H1 (cell line): ENCODE measurements at regions not wholly inside any gene's neighbourhood (a gene's known extent, or its start where the extent isn't known, plus 50 kb on each side); places are given as distances from the start of the nearest gene placed in this dataset.

Experiments
- CTCF ChIA-PET: fragments of 300-600 bp; sonication (Branson Sonifier 250); formaldehyde crosslinking; loops from one replicate; lab custom pipeline; 2021; ENCODE audit not compliant: partially characterized antibody; lab: Charles Lee
- POLR2A ChIA-PET: fragments of 300-600 bp; sonication (Branson Sonifier 250); formaldehyde crosslinking; loops from one replicate; lab custom pipeline; 2021; ENCODE audit warnings: inconsistent platforms; ENCODE audit not compliant: partially characterized antibody; lab: Charles Lee
- DNase-seq, 2 experiments: peaks; one replicate each; pipeline versions ENCODE4 v3.0.0 to v3.0.0-alpha.2; 2010 to 2022; ENCODE audit warnings: low spot score in 2 of 2, low read depth in 1 of 2, mixed read lengths in 1 of 2
- FAIRE-seq: peaks from 2 replicates; lab custom pipeline; 2011; peaks lifted over from hg19 to GRCh38; lab: Jason Lieb, UNC
- H2AFZ ChIP-seq: 2 replicates; pipeline ENCODE4 v1.8.1; 2012; ENCODE audit warnings: low read length, inconsistent platforms
- H2AK5ac ChIP-seq: 2 replicates; pipeline ENCODE4 v1.6.1; 2013; ENCODE audit warnings: low read depth, low read length
- H2BK120ac ChIP-seq: replicated peaks from 2 replicates; pipeline ENCODE3; 2013; ENCODE audit warnings: low read depth, low read length, inconsistent platforms
- H2BK12ac ChIP-seq: 2 replicates; pipeline ENCODE4 v1.6.1; 2013; ENCODE audit warnings: low read depth, low read length
- H2BK15ac ChIP-seq: 2 replicates; pipeline ENCODE4 v1.6.1; 2013; ENCODE audit warnings: low read length
- H2BK20ac ChIP-seq: 2 replicates; pipeline ENCODE4 v1.6.1; 2013; ENCODE audit warnings: low read length
- H2BK5ac ChIP-seq: 2 replicates; pipeline ENCODE4 v1.6.1; 2013; ENCODE audit warnings: low read depth, low read length
- H3K14ac ChIP-seq: 2 replicates; pipeline ENCODE4 v1.6.1; 2013; ENCODE audit warnings: inconsistent platforms; ENCODE audit not compliant: insufficient read length
- H3K18ac ChIP-seq: 2 replicates; pipeline ENCODE4 v1.6.1; 2013; ENCODE audit warnings: low read length; ENCODE audit errors: extremely low read depth
- H3K23ac ChIP-seq: 2 replicates; pipeline ENCODE4 v1.6.1; 2013; ENCODE audit warnings: inconsistent platforms; ENCODE audit not compliant: insufficient read length
- H3K23me2 ChIP-seq: 2 replicates; pipeline ENCODE4 v1.6.1; 2013; ENCODE audit warnings: low read depth, low read length
- H3K27ac ChIP-seq: 2 replicates; pipeline ENCODE4 v1.6.1; 2011; ENCODE audit warnings: low read depth, low read length, inconsistent platforms
- H3K27me3 ChIP-seq, 4 experiments: replicated peaks in 1 of 4; 1 replicate in 1 of 4; 2 replicates in 3 of 4; pipeline versions ENCODE4 v1.6.1 to v1.8.1; 2011 to 2013; ENCODE audit warnings: low read length in 3 of 4, mild to moderate bottlenecking in 3 of 4, inconsistent platforms in 2 of 4, mixed read lengths in 2 of 4, moderate library complexity in 1 of 4; ENCODE audit not compliant: control insufficient read depth in 3 of 4, insufficient read depth in 3 of 4; ENCODE audit errors: extremely low read depth in 1 of 4
- H3K36me3 ChIP-seq, 4 experiments: 2 replicates each; pipeline versions ENCODE4 v1.6.1 to v1.8.1; 2011 to 2013; ENCODE audit warnings: mild to moderate bottlenecking in 4 of 4, low read length in 3 of 4, moderate library complexity in 2 of 4, control low read depth in 1 of 4, inconsistent platforms in 1 of 4; ENCODE audit not compliant: insufficient read depth in 4 of 4, control insufficient read depth in 2 of 4
- H3K4ac ChIP-seq: replicated peaks from 2 replicates; pipeline ENCODE3; 2013; ENCODE audit warnings: low read length, low read depth, mixed read lengths, inconsistent platforms; ENCODE audit not compliant: insufficient read length
- H3K4me1 ChIP-seq, 4 experiments: replicated peaks in 1 of 4; 1 replicate in 1 of 4; 2 replicates in 3 of 4; pipeline versions ENCODE4 v1.6.1 to v1.8.1; 2011 to 2013; ENCODE audit warnings: low read length in 3 of 4, inconsistent platforms in 2 of 4, mixed read lengths in 1 of 4; ENCODE audit not compliant: insufficient read depth in 4 of 4, control insufficient read depth in 3 of 4
- H3K4me2 ChIP-seq, 2 experiments: 2 replicates each; pipeline versions ENCODE4 v1.6.1 to v1.8.1; 2011 to 2013; ENCODE audit warnings: low read depth in 2 of 2, low read length in 2 of 2, control low read depth in 1 of 2, inconsistent platforms in 1 of 2, mild to moderate bottlenecking in 1 of 2; ENCODE audit not compliant: insufficient read depth in 1 of 2
- H3K4me3 ChIP-seq, 4 experiments: fragments of 200-600, 300-600 bp in 1 of 4; sonication (generic), shearing (Covaris generic), sonication (Bioruptor Twin) in 1 of 4; 2 replicates each; pipeline versions ENCODE4 v1.5.1 to v1.8.1; 2011 to 2016; ENCODE audit warnings: low read length in 4 of 4, low read depth in 3 of 4, control low read depth in 2 of 4, inconsistent platforms in 2 of 4, mild to moderate bottlenecking in 2 of 4, mixed read lengths in 1 of 4, moderate library complexity in 1 of 4; ENCODE audit not compliant: insufficient read depth in 2 of 4; ENCODE audit errors: extremely low read depth in 1 of 4
- H3K56ac ChIP-seq: replicated peaks from 2 replicates; pipeline ENCODE3; 2013; ENCODE audit warnings: low read depth, mild to moderate bottlenecking, mixed read lengths, low read length, inconsistent platforms; ENCODE audit not compliant: insufficient read length
- H3K79me1 ChIP-seq: 2 replicates; pipeline ENCODE4 v1.6.1; 2013; ENCODE audit warnings: low read depth, low read length, control low read depth
- H3K79me2 ChIP-seq, 2 experiments: 2 replicates each; pipeline versions ENCODE4 v1.6.1 to v1.8.1; 2012 to 2013; ENCODE audit warnings: low read length in 2 of 2, mild to moderate bottlenecking in 2 of 2, inconsistent platforms in 1 of 2; ENCODE audit not compliant: insufficient read depth in 2 of 2, control insufficient read depth in 1 of 2
- H3K9ac ChIP-seq, 4 experiments: replicated peaks in 1 of 4; 1 replicate in 1 of 4; 2 replicates in 3 of 4; pipeline versions ENCODE4 v1.6.1 to v1.8.1; 2011 to 2013; ENCODE audit warnings: low read depth in 3 of 4, low read length in 3 of 4, control low read depth in 2 of 4, mild to moderate bottlenecking in 2 of 4, moderate library complexity in 2 of 4, inconsistent platforms in 1 of 4; ENCODE audit errors: extremely low read depth in 1 of 4
- H3K9me3 ChIP-seq, 2 experiments: 2 replicates each; pipeline versions ENCODE4 v1.6.1 to v1.8.1; 2012 to 2013; ENCODE audit warnings: mild to moderate bottlenecking in 2 of 2, moderate library complexity in 2 of 2, control low read depth in 1 of 2, inconsistent platforms in 1 of 2, low read depth in 1 of 2, low read length in 1 of 2, mixed read lengths in 1 of 2; ENCODE audit not compliant: insufficient read depth in 2 of 2
- H4K20me1 ChIP-seq, 2 experiments: replicated peaks in 1 of 2; 2 replicates each; pipeline versions ENCODE3 to v1.8.1; 2011 to 2013; ENCODE audit warnings: inconsistent platforms in 2 of 2, low read length in 2 of 2, mild to moderate bottlenecking in 1 of 2; ENCODE audit not compliant: insufficient read depth in 2 of 2, control insufficient read depth in 1 of 2
- H4K5ac ChIP-seq: 2 replicates; pipeline ENCODE4 v1.6.1; 2013; ENCODE audit warnings: low read length, low read depth, mixed read lengths, inconsistent platforms; ENCODE audit not compliant: insufficient read length
- H4K8ac ChIP-seq: 2 replicates; pipeline ENCODE4 v1.8.0; 2013; ENCODE audit warnings: mild to moderate bottlenecking, moderate library complexity, low read length, inconsistent platforms; ENCODE audit not compliant: insufficient read depth; ENCODE audit errors: extremely low read depth
- H4K91ac ChIP-seq: replicated peaks from 2 replicates; pipeline ENCODE3; 2013; ENCODE audit warnings: low read length, mixed read lengths, inconsistent platforms; ENCODE audit not compliant: insufficient read length
- EP300 ChIP-seq, 2 experiments: IDR thresholded peaks; 1 replicate in 1 of 2; 2 replicates in 1 of 2; pipeline ENCODE4 v1.6.1; 2011 to 2012; ENCODE audit warnings: low read depth in 2 of 2, low read length in 2 of 2, mild to moderate bottlenecking in 2 of 2, borderline replicate concordance in 1 of 2, inconsistent platforms in 1 of 2, moderate library complexity in 1 of 2
- EZH2 ChIP-seq: fragments of 200-600 bp; sonication (generic); IDR thresholded peaks from 2 replicates; pipeline ENCODE4 v1.7.1; 2012; ENCODE audit warnings: low read depth, mild to moderate bottlenecking, moderate library complexity, low read length, inconsistent platforms; ENCODE audit not compliant: severe bottlenecking
- FOSL1 ChIP-seq: IDR thresholded peaks from 2 replicates; pipeline ENCODE4 v1.6.1; 2011; ENCODE audit warnings: mild to moderate bottlenecking, low read depth, low read length, moderate library complexity; ENCODE audit not compliant: insufficient read depth
- KDM4A ChIP-seq: IDR thresholded peaks from one replicate; pipeline ENCODE4 v1.7.1; 2012; ENCODE audit warnings: low read depth, mild to moderate bottlenecking, moderate library complexity, low read length, inconsistent platforms; ENCODE audit not compliant: severe bottlenecking
- RAD21 ChIP-seq, 2 experiments: IDR thresholded peaks in 1 of 2; conservative IDR thresholded peaks in 1 of 2; 2 replicates each; pipeline ENCODE4 v1.6.1; 2011; ENCODE audit warnings: low read depth in 2 of 2, low read length in 2 of 2, improper control_type of control experiment in 1 of 2, inconsistent platforms in 1 of 2, mild to moderate bottlenecking in 1 of 2, moderate library complexity in 1 of 2
- SIN3A ChIP-seq, 2 experiments: IDR thresholded peaks in 1 of 2; conservative IDR thresholded peaks in 1 of 2; 2 replicates each; pipeline ENCODE4 v1.6.1; 2011 to 2012; ENCODE audit warnings: low read length in 2 of 2, improper control_type of control experiment in 1 of 2, low read depth in 1 of 2, mild to moderate bottlenecking in 1 of 2
- WGBS, 2 experiments: shearing (Covaris generic) in 1 of 2; methylation state at CpG; one replicate each; pipeline versions ENCODE4 v1.1.6 to v1.1.7; 2013 to 2015; ENCODE audit warnings: low lambda C conversion rate in 2 of 2, mixed read lengths in 2 of 2, inconsistent platforms in 1 of 2, low coverage in 1 of 2, missing lambda C conversion rate in 1 of 2; ENCODE audit not compliant: insufficient replicate concordance in 2 of 2, insufficient coverage in 1 of 2, insufficient read length in 1 of 2; ENCODE audit errors: extremely low coverage in 1 of 2, missing lambda C conversion rate in 1 of 2; 5-methylcytosine and 5-hydroxymethylcytosine counted together
- TF ChIP-seq, protein P1 (sequence below): IDR thresholded peaks from 2 replicates; pipeline ENCODE4 v1.6.1; 2011; ENCODE audit warnings: low read length, improper control_type of control experiment
- TF ChIP-seq, protein P2 (sequence below), 3 experiments: IDR thresholded peaks; 1 replicate in 2 of 3; 2 replicates in 1 of 3; pipeline versions ENCODE4 v1.5.1 to v1.6.1; 2011; ENCODE audit warnings: low read length in 3 of 3, mild to moderate bottlenecking in 3 of 3, inconsistent platforms in 2 of 3, low read depth in 1 of 3, moderate library complexity in 1 of 3; ENCODE audit not compliant: insufficient read depth in 1 of 3; ENCODE audit errors: control extremely low read depth in 1 of 3
- TF ChIP-seq, protein P3 (sequence below): IDR thresholded peaks from 2 replicates; pipeline ENCODE4 v1.6.1; 2012; ENCODE audit warnings: inconsistent platforms

DNA sequence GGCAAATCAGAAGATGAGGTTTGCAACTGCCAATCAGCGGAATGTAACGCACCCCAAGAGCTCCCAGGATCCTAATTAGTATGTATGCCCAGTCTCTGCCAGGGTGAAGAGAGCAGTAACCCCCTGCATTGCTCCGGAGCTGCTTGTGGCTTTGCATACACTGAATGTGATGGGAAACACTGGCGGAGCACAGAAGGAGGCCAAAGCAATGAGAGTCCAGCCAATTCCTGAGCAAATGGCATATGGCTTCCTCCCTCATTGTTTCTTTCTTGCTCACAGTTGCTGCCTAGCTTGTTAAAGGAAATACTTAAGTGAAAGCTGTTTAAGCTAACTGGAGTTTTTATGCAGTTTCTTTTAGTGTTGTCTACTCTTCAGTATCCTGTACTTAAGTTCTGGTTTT lies 343.5 kb upstream of the NT5C1B start:
- Histone ChIP-seq H2BK15ac (no peak overlapping the region), H3K79me2 (no peaks in the 10 kb centered on the region), H2BK20ac (no peak overlapping the region), H4K8ac (no peak overlapping the region), H3K9me3 (no peaks in the 10 kb centered on the region), H4K5ac (no peak overlapping the region), H3K79me1 (no peaks in the 10 kb centered on the region), H2BK12ac (no peak overlapping the region), H3K9ac (no peak overlapping the region), H3K4me2 (no peak overlapping the region), H3K23ac (no peak overlapping the region), H3K18ac (no peak overlapping the region), H3K14ac (no peak overlapping the region), H2BK5ac (no peak overlapping the region), H4K91ac (no peak overlapping the region), H3K36me3 (no peaks in the 10 kb centered on the region), H3K27me3 (no peaks in the 10 kb centered on the region), H2AFZ (no peak overlapping the region), H3K4ac (no peak overlapping the region), H4K20me1 (no peaks in the 10 kb centered on the region), H3K4me3 (no peak overlapping the region), H3K56ac (no peak overlapping the region), H3K23me2 (no peaks in the 10 kb centered on the region), H3K4me1 (peaks cover 0 to 3% (median 0%) of the 10 kb centered on the region in 4 experiments; a peak in 2 of 7 replicates), H3K27ac (no peak overlapping the region), H2BK120ac (no peak overlapping the region), H2AK5ac (no peak overlapping the region)
- ChIA-PET CTCF (no interaction called here), POLR2A (no interaction called here)
- FAIRE-seq, result no peak
- DNase-seq, result no peak
- 84% methylated on average over 4 of the region's 4 CpGs; no CpG with 5 or more reads in 1 of the 2 experiments for WGBS, 2 experiments
- TF ChIP-seq FOSL1 (no peak), EP300 (IDR thresholded peaks at IDR 0.05; ENCODE audit: borderline replicate concordance in 1 of 2, low read depth in 2 of 2, low read length in 2 of 2) (no peak), RAD21 (IDR thresholded peaks at IDR 0.05 in 1 of 2, conservative IDR thresholded peaks at IDR 0.05 in 1 of 2; ENCODE audit: low read depth in 2 of 2, low read length in 2 of 2) (no peak), SIN3A (conservative IDR thresholded peaks at IDR 0.05 in 1 of 2, IDR thresholded peaks at IDR 0.05 in 1 of 2; ENCODE audit: low read depth in 1 of 2, low read length in 2 of 2) (no peak), EZH2 (no peak), KDM4A (no peak)
- TF ChIP-seq, protein P1, sequence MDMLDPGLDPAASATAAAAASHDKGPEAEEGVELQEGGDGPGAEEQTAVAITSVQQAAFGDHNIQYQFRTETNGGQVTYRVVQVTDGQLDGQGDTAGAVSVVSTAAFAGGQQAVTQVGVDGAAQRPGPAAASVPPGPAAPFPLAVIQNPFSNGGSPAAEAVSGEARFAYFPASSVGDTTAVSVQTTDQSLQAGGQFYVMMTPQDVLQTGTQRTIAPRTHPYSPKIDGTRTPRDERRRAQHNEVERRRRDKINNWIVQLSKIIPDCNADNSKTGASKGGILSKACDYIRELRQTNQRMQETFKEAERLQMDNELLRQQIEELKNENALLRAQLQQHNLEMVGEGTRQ, result no peak
- TF ChIP-seq, protein P2, sequence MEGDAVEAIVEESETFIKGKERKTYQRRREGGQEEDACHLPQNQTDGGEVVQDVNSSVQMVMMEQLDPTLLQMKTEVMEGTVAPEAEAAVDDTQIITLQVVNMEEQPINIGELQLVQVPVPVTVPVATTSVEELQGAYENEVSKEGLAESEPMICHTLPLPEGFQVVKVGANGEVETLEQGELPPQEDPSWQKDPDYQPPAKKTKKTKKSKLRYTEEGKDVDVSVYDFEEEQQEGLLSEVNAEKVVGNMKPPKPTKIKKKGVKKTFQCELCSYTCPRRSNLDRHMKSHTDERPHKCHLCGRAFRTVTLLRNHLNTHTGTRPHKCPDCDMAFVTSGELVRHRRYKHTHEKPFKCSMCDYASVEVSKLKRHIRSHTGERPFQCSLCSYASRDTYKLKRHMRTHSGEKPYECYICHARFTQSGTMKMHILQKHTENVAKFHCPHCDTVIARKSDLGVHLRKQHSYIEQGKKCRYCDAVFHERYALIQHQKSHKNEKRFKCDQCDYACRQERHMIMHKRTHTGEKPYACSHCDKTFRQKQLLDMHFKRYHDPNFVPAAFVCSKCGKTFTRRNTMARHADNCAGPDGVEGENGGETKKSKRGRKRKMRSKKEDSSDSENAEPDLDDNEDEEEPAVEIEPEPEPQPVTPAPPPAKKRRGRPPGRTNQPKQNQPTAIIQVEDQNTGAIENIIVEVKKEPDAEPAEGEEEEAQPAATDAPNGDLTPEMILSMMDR (IDR thresholded peaks at IDR 0.05; ENCODE audit: control extremely low read depth in 1 of 3, insufficient read depth in 1 of 3, low read depth in 1 of 3, low read length in 3 of 3), result no peak
- TF ChIP-seq, protein P3, sequence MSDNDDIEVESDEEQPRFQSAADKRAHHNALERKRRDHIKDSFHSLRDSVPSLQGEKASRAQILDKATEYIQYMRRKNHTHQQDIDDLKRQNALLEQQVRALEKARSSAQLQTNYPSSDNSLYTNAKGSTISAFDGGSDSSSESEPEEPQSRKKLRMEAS, result no peak
